ENCODE measurements at regions not wholly inside any gene's neighbourhood (a gene's known extent, or its start where the extent isn't known, plus 50 kb on each side); places are given as distances from the start of the nearest gene placed in this dataset.

DNA sequence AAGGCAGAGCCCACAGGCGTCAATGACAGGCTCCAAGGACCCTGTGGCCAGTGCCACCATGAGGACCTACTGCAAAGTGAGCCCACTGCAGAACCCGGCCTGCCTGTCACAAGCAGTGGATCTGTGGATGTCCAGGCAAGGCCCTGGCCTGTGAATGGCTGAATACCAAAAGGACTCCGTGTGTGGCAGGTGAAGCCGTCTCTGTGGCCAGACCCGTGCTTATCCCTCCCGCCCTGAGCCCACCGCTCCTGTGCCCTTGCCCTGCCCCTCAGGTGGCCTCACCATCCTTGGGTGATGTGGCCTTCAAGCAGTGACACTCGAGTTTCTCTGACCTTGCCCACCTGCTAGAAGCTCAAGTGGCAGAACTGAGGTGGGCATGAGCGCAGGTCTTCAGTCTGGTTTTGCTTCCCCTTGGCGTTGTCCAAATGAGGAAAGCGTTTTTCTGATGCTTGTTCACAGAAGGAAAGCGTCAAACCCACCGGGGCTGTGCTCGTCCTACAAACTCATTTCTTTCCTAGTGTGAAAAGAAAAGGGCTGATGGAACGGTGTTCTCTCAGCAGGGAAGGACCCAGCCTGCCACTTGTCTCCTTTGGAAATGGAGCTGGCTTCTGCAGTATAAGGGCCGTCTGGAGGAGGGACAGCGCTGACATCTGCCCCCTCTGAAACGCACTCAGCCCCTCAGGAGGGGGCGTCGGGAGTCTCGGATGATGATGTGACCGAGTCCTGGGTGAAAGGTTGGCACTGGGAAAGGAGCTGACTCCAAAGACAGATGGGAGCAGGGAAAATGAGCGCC, 377.7 kb upstream of the IRX4 start:
- TF ChIP-seq, protein P1, sequence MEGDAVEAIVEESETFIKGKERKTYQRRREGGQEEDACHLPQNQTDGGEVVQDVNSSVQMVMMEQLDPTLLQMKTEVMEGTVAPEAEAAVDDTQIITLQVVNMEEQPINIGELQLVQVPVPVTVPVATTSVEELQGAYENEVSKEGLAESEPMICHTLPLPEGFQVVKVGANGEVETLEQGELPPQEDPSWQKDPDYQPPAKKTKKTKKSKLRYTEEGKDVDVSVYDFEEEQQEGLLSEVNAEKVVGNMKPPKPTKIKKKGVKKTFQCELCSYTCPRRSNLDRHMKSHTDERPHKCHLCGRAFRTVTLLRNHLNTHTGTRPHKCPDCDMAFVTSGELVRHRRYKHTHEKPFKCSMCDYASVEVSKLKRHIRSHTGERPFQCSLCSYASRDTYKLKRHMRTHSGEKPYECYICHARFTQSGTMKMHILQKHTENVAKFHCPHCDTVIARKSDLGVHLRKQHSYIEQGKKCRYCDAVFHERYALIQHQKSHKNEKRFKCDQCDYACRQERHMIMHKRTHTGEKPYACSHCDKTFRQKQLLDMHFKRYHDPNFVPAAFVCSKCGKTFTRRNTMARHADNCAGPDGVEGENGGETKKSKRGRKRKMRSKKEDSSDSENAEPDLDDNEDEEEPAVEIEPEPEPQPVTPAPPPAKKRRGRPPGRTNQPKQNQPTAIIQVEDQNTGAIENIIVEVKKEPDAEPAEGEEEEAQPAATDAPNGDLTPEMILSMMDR (IDR thresholded peaks at IDR 0.05 in 4 of 5, conservative IDR thresholded peaks at IDR 0.05 in 1 of 5) = no peak
- TF ChIP-seq POLR2A (IDR thresholded peaks at IDR 0.05) = no peak
